K562 (cell line): ENCODE measurements at regions not wholly inside any gene's neighbourhood (a gene's known extent, or its start where the extent isn't known, plus 50 kb on each side); places are given as distances from the start of the nearest gene placed in this dataset.

Experiments used
- LEF1 ChIP-seq: fragments of 450-650 bp; IDR thresholded peaks from 2 replicates; pipeline ENCODE4 v1.6.1; 2016; ENCODE audit warnings: mild to moderate bottlenecking
- POLR3A ChIP-seq: IDR thresholded peaks from 2 replicates; pipeline ENCODE4 v1.6.1; 2011; ENCODE audit warnings: borderline replicate concordance, mild to moderate bottlenecking, moderate library complexity; ENCODE audit not compliant: insufficient read length, insufficient read depth; ENCODE audit errors: extremely low read depth
- SNRNP70 ChIP-seq: fragments of 200-400 bp; formaldehyde crosslinking; optimal IDR thresholded peaks from 2 replicates; pipeline ENCODE3; 2017; ENCODE audit warnings: low read depth, low read length
- SPI1 ChIP-seq: IDR thresholded peaks from 2 replicates; pipeline ENCODE4 v1.6.1; 2011; ENCODE audit warnings: low read depth, low read length, control low read depth, borderline replicate concordance
- TF ChIP-seq, protein P1 (sequence below): sonication (generic); formaldehyde crosslinking; IDR thresholded peaks from 2 replicates; pipeline ENCODE4 v1.8.0; 2023; ENCODE audit warnings: mild to moderate bottlenecking, missing genetic modification reagents
- TF ChIP-seq, protein P2 (sequence below): fragments of 450-650 bp; IDR thresholded peaks from 2 replicates; pipeline ENCODE4 v1.6.1; 2016; ENCODE audit warnings: missing biosample characterization, missing genetic modification characterization
- TF ChIP-seq, protein P3 (sequence below): fragments of 250-450 bp; sonication (Bioruptor Pico); IDR thresholded peaks from 2 replicates; pipeline ENCODE4 v1.5.0; 2021; ENCODE audit warnings: mild to moderate bottlenecking, borderline replicate concordance

DNA sequence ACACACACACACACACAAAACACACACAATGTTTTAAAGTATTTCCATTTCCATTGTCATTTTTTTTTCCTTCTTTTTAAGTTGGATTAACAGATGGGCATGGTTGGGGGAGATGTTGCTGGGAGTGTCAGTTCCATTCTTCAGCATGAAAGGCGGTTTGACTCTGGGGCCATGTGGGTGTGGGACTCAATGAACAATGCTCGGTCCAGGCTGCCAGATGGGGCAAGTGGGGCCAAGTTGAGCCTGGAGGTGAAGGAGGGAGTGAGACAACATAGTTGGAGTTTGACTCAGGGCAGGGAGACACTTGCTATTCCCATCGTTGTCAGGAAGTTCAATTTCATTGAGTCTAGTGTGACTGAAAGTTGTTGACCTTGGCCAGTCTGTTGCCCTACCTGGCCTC is 125.3 kb downstream of the TLE3 start (continued):
- TF ChIP-seq, protein P1, sequence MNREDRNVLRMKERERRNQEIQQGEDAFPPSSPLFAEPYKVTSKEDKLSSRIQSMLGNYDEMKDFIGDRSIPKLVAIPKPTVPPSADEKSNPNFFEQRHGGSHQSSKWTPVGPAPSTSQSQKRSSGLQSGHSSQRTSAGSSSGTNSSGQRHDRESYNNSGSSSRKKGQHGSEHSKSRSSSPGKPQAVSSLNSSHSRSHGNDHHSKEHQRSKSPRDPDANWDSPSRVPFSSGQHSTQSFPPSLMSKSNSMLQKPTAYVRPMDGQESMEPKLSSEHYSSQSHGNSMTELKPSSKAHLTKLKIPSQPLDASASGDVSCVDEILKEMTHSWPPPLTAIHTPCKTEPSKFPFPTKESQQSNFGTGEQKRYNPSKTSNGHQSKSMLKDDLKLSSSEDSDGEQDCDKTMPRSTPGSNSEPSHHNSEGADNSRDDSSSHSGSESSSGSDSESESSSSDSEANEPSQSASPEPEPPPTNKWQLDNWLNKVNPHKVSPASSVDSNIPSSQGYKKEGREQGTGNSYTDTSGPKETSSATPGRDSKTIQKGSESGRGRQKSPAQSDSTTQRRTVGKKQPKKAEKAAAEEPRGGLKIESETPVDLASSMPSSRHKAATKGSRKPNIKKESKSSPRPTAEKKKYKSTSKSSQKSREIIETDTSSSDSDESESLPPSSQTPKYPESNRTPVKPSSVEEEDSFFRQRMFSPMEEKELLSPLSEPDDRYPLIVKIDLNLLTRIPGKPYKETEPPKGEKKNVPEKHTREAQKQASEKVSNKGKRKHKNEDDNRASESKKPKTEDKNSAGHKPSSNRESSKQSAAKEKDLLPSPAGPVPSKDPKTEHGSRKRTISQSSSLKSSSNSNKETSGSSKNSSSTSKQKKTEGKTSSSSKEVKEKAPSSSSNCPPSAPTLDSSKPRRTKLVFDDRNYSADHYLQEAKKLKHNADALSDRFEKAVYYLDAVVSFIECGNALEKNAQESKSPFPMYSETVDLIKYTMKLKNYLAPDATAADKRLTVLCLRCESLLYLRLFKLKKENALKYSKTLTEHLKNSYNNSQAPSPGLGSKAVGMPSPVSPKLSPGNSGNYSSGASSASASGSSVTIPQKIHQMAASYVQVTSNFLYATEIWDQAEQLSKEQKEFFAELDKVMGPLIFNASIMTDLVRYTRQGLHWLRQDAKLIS (CRISPR knock-in tag), result no peak
- TF ChIP-seq SPI1 (no peak), LEF1 (no peak), POLR3A (no peak), SNRNP70 (no peak)
- TF ChIP-seq, protein P2, sequence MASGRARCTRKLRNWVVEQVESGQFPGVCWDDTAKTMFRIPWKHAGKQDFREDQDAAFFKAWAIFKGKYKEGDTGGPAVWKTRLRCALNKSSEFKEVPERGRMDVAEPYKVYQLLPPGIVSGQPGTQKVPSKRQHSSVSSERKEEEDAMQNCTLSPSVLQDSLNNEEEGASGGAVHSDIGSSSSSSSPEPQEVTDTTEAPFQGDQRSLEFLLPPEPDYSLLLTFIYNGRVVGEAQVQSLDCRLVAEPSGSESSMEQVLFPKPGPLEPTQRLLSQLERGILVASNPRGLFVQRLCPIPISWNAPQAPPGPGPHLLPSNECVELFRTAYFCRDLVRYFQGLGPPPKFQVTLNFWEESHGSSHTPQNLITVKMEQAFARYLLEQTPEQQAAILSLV (tag), result no peak
- TF ChIP-seq, protein P3, sequence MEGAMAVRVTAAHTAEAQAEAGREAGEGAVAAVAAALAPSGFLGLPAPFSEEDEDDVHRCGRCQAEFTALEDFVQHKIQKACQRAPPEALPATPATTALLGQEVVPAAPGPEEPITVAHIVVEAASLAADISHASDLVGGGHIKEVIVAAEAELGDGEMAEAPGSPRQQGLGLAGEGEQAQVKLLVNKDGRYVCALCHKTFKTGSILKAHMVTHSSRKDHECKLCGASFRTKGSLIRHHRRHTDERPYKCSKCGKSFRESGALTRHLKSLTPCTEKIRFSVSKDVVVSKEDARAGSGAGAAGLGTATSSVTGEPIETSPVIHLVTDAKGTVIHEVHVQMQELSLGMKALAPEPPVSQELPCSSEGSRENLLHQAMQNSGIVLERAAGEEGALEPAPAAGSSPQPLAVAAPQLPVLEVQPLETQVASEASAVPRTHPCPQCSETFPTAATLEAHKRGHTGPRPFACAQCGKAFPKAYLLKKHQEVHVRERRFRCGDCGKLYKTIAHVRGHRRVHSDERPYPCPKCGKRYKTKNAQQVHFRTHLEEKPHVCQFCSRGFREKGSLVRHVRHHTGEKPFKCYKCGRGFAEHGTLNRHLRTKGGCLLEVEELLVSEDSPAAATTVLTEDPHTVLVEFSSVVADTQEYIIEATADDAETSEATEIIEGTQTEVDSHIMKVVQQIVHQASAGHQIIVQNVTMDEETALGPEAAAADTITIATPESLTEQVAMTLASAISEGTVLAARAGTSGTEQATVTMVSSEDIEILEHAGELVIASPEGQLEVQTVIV (CRISPR knock-in tag), result no peak
